HG02943 (cell line): ENCODE measurements at regions not wholly inside any gene's neighbourhood (a gene's known extent, or its start where the extent isn't known, plus 50 kb on each side); places are given as distances from the start of the nearest gene placed in this dataset.
"Not testable (repeated sequence)": the region's sequence is repeated elsewhere in the genome, so short reads cannot be mapped to it uniquely, and the experiment has no call there.

ENCODE experiments used
- ATAC-seq: cut with Tn5 transposase; IDR thresholded peaks from one replicate; pipeline ENCODE4 v1.9.1; 2021; ENCODE audit warnings: mild to moderate bottlenecking, low read depth, moderate library complexity; ENCODE audit not compliant: unreplicated experiment

GRCh38 chr9:31005086-31005665 lies 1379.3 kb upstream of the ACO1 start:
- no peak for ATAC-seq

- ATAC-seq = no peak
Measured at GRCh38 chr9:31013371-31013770, 1371.1 kb upstream of the ACO1 start.

GRCh38 chr9:31023847-31024246 lies 1360.6 kb upstream of the ACO1 start:
- ATAC-seq = no peak

DNA sequence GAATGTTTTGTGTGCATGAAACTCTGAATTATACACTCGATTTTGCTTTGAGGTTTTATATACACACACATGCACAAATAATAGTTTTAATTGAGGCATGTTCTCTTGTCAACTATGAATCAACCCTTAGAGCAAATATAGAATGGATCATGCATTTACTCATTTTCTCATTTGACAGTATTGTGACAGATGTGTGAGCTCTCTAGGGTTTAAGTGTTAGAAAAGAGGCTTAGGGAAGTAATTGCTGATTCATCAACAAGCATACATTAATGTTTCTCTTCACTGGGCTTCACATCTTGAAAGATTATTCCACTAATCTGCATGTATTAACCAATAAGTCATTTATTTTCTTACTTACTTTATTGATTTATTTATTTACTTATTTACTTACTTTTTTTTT lies 1356.8 kb upstream of the ACO1 start:
- ATAC-seq = no peak

- ATAC-seq = no peak
Measured at GRCh38 chr9:31028137-31028536, 1356.3 kb upstream of the ACO1 start.

DNA sequence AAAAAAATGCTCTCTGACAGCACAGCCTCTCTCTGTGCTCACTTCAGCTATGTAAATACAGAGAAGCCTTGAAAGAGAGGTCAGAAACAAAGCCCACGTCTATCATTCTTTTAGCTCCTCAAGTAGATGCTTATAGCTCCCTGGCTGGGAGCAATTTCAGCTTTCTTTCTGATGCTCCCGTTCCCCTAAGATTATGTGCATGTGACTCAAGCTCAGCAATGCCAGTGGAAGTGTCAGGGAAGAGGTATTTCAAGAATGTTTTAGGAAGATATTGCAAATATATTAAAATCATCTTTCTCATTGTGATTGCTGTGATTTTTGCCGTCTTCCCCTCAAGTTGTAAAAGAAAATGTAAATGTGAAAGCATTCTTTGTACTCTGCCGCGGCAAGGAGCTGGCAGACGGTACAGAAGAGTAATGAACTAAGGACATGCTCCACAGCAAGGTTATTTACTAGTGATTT lies 1353.7 kb upstream of the ACO1 start:
- no peak for ATAC-seq

GRCh38 chr9:31032206-31032605 lies 1352.2 kb upstream of the ACO1 start:
- no peak for ATAC-seq

DNA sequence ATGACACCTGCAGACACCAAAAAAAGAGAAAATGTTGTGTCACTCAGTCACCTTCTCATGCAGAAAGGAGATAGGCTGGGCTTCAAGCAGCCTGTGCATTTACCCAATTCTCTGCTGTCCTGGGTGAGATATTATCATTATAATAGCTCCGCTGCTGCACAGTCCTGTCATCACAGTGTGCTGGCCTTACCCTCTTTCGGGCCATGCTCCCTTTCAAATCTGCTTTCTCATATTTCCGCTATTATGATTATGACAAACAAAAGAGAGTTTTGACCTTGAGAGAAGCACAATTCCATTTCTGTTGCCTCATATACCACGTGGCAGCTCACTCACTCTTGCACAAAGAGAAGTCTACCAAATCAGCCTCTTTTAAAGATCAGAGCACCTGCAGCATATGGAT lies 1350.1 kb upstream of the ACO1 start:
- no peak for ATAC-seq

GRCh38 chr9:31040564-31040963 lies 1343.9 kb upstream of the ACO1 start:
- no peak for ATAC-seq

DNA sequence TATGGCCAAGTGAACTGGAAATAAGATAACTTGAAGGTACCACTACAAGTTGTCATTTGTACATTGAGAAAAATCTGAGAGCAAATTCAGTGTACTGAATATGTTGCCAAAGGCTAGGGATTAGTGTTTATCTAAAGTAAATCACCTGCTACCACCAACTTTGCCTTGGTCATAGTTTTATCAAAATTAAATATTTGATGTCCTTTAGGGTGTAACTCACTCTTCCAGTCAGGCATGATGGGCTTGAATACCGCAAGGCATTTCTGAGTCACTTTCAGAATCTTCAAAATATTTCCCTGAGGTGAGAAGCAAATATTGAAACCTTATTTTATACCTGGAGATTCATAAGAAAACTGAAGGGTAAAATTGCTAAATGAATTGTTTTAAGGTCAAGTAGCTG lies 1338.6 kb upstream of the ACO1 start:
- ATAC-seq = no peak

- ATAC-seq = not testable (repeated sequence)
Measured at GRCh38 chr9:31061592-31061991, 1322.9 kb upstream of the ACO1 start.

GRCh38 chr9:31065691-31066090 lies 1318.8 kb upstream of the ACO1 start:
- ATAC-seq = no peak

GRCh38 chr9:31067418-31067817 lies 1317.0 kb upstream of the ACO1 start:
- ATAC-seq = no peak

- no peak for ATAC-seq
Measured at GRCh38 chr9:31071606-31072286, 1312.7 kb upstream of the ACO1 start.

DNA sequence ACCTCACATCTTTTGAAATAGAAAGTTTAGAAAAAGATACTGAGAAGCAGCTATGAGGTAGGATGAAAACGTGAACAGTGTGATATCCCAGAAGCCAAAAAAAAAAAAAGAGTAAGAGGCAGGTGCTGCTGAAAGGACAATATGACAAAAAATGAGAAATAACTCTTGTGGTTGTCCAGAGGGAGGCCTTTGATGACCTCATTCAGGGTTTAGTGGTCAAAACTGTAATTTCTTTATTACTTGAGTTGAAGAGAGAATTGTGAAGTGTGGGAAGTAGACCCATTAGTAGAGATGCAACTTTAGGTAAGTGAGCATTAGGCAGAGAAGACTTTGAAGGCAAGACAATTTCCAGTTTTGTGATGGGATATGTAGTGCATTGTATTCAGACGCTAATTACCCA lies 1306.3 kb upstream of the ACO1 start:
- no peak for ATAC-seq

DNA sequence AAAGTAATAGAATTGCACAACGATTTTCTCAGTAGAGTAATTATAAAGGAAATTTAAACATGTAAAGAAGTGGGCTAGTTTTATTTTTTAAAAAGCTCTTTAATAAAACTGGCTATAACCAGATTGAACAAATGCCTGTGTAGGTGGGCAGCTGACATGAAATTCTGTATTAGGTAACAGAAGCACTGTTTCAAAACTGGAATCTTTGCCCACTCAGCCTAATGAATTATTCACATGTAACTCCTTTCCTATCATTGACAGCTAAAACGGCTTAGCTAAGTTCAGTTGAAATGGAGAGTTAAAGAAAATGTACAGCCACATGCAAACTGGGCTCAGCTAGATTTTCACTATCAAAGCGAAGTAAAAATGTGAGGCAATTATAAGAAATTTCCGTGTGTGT lies 1300.1 kb upstream of the ACO1 start:
- ATAC-seq = no peak

GRCh38 chr9:31089549-31090221 lies 1294.8 kb upstream of the ACO1 start:
- no peak for ATAC-seq

DNA sequence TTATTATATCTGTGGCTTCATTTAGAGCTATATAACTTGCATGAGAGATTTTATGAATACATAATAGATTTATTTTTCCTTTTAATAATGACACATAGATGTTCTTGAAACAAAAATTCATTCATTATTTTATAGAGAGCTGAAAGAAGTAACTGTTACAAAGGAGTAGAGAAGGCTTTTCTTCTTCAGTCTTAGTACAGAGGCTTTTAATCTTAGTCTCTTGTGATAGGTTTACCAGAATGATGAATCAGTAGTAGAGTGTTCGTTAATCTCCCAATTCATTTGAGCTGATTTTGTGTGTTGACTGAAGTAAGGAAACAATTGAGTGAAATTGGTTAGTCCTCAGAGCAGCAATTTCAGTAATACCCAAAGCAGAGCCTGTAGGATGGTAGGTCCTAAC lies 1284.1 kb upstream of the ACO1 start:
- ATAC-seq = no peak

- ATAC-seq = no peak
Measured at GRCh38 chr9:31103836-31104235, 1280.6 kb upstream of the ACO1 start.

DNA sequence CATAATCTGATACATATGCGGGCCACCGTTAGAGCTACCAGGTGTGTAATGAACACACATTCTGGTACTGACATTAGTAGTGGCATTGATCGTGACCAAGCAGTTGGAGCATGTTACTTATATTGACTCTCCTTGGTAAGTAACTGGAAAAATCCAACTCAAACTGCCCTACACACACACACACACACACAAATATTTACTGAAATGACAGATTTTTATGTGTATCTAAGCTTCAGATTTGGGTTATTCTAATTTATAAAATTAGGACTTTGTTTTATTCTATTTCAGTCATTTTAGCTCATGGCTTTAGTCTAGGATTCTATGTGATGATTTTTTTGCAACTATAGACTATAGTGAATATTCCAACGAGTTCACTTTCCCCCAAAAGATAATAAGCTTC lies 1280.2 kb upstream of the ACO1 start:
- no peak for ATAC-seq

DNA sequence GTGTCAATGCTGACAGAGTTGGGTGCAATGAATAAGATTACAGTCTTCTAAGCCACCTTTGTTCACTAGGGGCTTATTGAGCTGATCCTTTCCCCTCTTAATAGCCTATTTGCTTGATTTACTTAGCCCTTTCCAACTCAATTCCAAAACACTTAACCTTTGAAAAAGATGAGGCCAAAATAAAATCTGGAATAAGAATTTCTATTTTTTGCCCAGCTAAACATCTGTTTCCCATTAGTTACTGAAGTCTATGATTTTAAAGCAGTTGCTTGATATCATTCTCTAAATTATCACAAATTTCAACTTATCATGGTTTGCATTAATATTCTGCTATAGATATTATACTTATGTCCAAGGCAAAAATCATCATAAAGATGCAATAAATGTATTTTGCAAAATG lies 1272.0 kb upstream of the ACO1 start:
- ATAC-seq = no peak

DNA sequence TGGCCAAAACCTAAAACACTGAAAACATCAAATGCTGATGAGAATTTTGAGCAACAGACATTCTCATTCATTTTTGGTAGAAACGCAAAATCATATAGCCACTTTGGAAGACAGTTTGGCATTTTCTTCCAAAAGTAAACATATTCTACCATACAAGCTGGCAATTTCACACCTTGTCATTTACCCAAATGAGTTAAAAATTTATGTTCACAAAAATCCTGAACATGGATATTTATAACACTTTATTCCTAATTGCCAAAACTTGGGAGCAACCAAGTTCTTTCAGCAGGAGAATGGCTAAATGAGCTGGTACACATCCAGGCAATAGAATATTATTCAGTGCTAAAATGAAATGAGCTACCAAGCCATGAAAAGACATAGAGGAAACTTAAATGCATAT lies 1270.1 kb upstream of the ACO1 start:
- ATAC-seq = no peak
